Hepatocyte (in vitro differentiated cells): ENCODE measurements at regions not wholly inside any gene's neighbourhood (a gene's known extent, or its start where the extent isn't known, plus 50 kb on each side); places are given as distances from the start of the nearest gene placed in this dataset.
A peak's percentile ranks its signal among the peaks of the same experiment; 100 is the strongest.
"Not testable (repeated sequence)": the region's sequence is repeated elsewhere in the genome, so short reads cannot be mapped to it uniquely, and the experiment has no call there.

Experiments
- DNase-seq: peaks from one replicate; pipeline ENCODE4 v3.0.0-alpha.2; 2016; ENCODE audit warnings: low spot score
- H2AFZ ChIP-seq: fragments of 200-600 bp; sonication (generic); 2 replicates; pipeline ENCODE4 v1.6.0; 2016; ENCODE audit warnings: antibody characterized with exemption, mild to moderate bottlenecking
- H3K27ac ChIP-seq: fragments of 200-600 bp; sonication (generic); 2 replicates; pipeline ENCODE4 v1.5.1; 2016; ENCODE audit warnings: mild to moderate bottlenecking
- H3K27me3 ChIP-seq: fragments of 200-600 bp; sonication (generic); 2 replicates; pipeline ENCODE4 v1.6.1; 2016
- H3K36me3 ChIP-seq: fragments of 200-600 bp; sonication (generic); replicated peaks from 2 replicates; pipeline ENCODE4 v1.5.1; 2016; ENCODE audit warnings: low read depth; ENCODE audit not compliant: insufficient read depth
- H3K4me1 ChIP-seq: fragments of 200-600 bp; sonication (generic); 2 replicates; pipeline ENCODE4 v1.5.1; 2016; ENCODE audit warnings: mild to moderate bottlenecking, moderate library complexity; ENCODE audit not compliant: insufficient read depth
- H3K4me2 ChIP-seq: fragments of 200-600 bp; sonication (generic); 2 replicates; pipeline ENCODE4 v1.6.0; 2016
- H3K4me3 ChIP-seq: fragments of 200-600 bp; sonication (generic); 2 replicates; pipeline ENCODE4 v1.5.1; 2016; ENCODE audit warnings: mild to moderate bottlenecking
- H3K79me2 ChIP-seq: fragments of 200-600 bp; sonication (generic); 2 replicates; pipeline ENCODE4 v1.6.0; 2017; ENCODE audit warnings: mild to moderate bottlenecking
- H3K9me2 ChIP-seq: fragments of 200-600 bp; sonication (generic); replicated peaks from 2 replicates; pipeline ENCODE4 v1.6.0; 2017; ENCODE audit warnings: mild to moderate bottlenecking; ENCODE audit not compliant: insufficient read depth
- H3K9me3 ChIP-seq: fragments of 200-600 bp; sonication (generic); 2 replicates; pipeline ENCODE4 v1.5.1; 2016; ENCODE audit warnings: low read depth, mild to moderate bottlenecking
- H4K20me1 ChIP-seq: fragments of 200-600 bp; sonication (generic); 2 replicates; pipeline ENCODE4 v1.6.0; 2016; ENCODE audit warnings: mild to moderate bottlenecking; ENCODE audit not compliant: insufficient read depth, poor library complexity, severe bottlenecking
- EZH2 ChIP-seq: fragments of 200-600 bp; sonication (generic); IDR thresholded peaks from 2 replicates; pipeline ENCODE4 v1.6.1; 2016; ENCODE audit warnings: antibody characterized with exemption, mild to moderate bottlenecking, borderline replicate concordance
- EZH2phosphoT487 ChIP-seq: fragments of 200-600 bp; sonication (generic); IDR thresholded peaks from one replicate; pipeline ENCODE4 v1.6.1; 2018; ENCODE audit warnings: antibody characterized with exemption, mild to moderate bottlenecking, low read depth, moderate library complexity; ENCODE audit not compliant: unreplicated experiment, severe bottlenecking
- WGBS: methylation state at CpG from one replicate; pipeline ENCODE4 v1.1.6; 2016; ENCODE audit warnings: low lambda C conversion rate; ENCODE audit errors: missing lambda C conversion rate; 5-methylcytosine and 5-hydroxymethylcytosine counted together
- TF ChIP-seq, protein P1 (sequence below): fragments of 200-600 bp; sonication (generic); IDR thresholded peaks from 2 replicates; pipeline ENCODE4 v1.5.1; 2016; ENCODE audit warnings: antibody characterized with exemption, mild to moderate bottlenecking; ENCODE audit not compliant: poor library complexity

DNA sequence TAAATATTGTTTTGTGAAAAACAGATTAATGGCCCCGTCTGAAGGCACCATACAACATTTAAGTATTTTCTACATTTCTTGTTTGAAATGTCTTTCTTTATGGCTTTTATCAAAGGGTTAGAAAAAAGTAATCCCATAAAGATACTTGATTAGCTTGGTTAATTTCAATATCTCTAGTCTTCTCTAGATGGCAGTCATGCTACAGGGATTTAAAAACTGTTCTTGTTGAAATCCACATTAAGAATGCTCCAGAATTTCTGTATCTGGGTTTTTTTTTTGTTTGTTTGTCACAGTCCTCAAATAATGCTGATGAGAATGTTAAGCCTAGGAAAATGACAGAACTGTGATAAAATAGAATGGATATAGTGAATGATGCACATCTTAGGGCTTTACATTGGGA is 109.0 kb upstream of the AADAT start:
- Histone ChIP-seq H3K27ac (no peak overlapping the region), H3K27me3 (no peaks in the 10 kb centered on the region), H3K36me3 (no peaks in the 10 kb centered on the region), H3K9me2 (no peaks in the 10 kb centered on the region), H3K4me3 (no peak overlapping the region), H3K79me2 (no peaks in the 10 kb centered on the region), H4K20me1 (no peaks in the 10 kb centered on the region), H3K9me3 (no peaks in the 10 kb centered on the region), H3K4me2 (no peak overlapping the region), H2AFZ (no peak overlapping the region), H3K4me1 (no peaks in the 10 kb centered on the region)
- TF ChIP-seq, protein P1, sequence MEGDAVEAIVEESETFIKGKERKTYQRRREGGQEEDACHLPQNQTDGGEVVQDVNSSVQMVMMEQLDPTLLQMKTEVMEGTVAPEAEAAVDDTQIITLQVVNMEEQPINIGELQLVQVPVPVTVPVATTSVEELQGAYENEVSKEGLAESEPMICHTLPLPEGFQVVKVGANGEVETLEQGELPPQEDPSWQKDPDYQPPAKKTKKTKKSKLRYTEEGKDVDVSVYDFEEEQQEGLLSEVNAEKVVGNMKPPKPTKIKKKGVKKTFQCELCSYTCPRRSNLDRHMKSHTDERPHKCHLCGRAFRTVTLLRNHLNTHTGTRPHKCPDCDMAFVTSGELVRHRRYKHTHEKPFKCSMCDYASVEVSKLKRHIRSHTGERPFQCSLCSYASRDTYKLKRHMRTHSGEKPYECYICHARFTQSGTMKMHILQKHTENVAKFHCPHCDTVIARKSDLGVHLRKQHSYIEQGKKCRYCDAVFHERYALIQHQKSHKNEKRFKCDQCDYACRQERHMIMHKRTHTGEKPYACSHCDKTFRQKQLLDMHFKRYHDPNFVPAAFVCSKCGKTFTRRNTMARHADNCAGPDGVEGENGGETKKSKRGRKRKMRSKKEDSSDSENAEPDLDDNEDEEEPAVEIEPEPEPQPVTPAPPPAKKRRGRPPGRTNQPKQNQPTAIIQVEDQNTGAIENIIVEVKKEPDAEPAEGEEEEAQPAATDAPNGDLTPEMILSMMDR, result peak; percentile 46
- TF ChIP-seq EZH2 (no peak), EZH2phosphoT487 (no peak)
- DNase-seq, result no peak
- 66% methylated on average over 1 of the region's 1 CpG for WGBS

DNA sequence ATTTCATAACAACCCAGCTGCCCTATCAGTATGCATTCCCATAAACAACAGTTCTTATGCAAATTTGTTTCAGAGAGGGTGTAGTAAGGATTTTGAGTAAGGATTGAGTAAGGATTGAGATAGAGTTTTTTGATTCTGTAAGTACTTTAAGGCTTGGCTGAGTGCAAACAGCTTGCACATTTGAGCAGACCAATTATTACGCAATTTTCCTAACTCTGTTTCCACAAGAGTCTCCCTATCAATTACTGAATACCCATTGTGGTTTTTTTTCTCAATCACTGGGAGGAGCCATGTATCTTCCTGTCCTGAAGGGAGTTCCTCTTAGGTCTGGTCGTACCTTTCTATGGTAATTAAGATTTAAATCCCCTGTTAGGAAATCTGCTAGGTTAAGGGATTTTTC is 105.0 kb upstream of the AADAT start:
- not testable (repeated sequence) for H3K9me3 ChIP-seq, H3K4me2 ChIP-seq, DNase-seq, H3K4me1 ChIP-seq, H4K20me1 ChIP-seq, H3K36me3 ChIP-seq, H3K27me3 ChIP-seq, H3K79me2 ChIP-seq, H3K4me3 ChIP-seq, H3K27ac ChIP-seq, H2AFZ ChIP-seq, H3K9me2 ChIP-seq
- 57% methylated on average over 2 of the region's 2 CpGs for WGBS

DNA sequence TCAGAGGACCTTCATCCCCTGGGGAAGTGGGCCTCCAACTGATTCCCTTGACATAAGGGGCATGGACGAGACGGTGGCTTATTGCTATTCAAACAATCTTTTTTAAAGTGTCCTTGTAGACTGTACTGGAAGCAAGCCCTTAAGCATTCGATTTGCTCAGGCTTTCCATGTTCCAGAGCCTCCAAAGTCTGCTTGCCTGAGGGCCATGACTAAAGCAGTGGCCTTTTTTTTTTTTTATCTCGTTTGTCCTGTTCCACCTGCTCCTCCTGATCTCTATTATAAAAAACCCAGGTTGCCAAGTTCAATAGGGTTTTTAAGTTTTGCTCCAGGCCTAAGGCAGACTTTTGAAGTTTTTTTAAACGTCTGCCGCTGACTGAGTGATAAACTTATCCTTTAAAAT is 103.7 kb upstream of the AADAT start:
- H3K36me3 ChIP-seq, result no peaks in the 10 kb centered on the region
- H3K9me2 ChIP-seq, result no peaks in the 10 kb centered on the region
- no peaks in the 10 kb centered on the region for H4K20me1 ChIP-seq
- TF ChIP-seq, protein P1, result no peak
- TF ChIP-seq EZH2 (no peak), EZH2phosphoT487 (no peak)
- no peaks in the 10 kb centered on the region for H3K4me1 ChIP-seq
- no peaks in the 10 kb centered on the region for H3K79me2 ChIP-seq
- no peak overlapping the region for H3K4me2 ChIP-seq
- H3K27me3 ChIP-seq, result no peaks in the 10 kb centered on the region
- 61% methylated on average over 6 of the region's 6 CpGs for WGBS
- no peak overlapping the region for H3K27ac ChIP-seq
- peak; percentile 6 for DNase-seq
- no peaks in the 10 kb centered on the region for H3K9me3 ChIP-seq
- no peak overlapping the region for H3K4me3 ChIP-seq
- no peak overlapping the region for H2AFZ ChIP-seq

GRCh38 chr4:170190265-170190664 is 100.5 kb upstream of the AADAT start:
- Histone ChIP-seq H3K9me3 (no peaks in the 10 kb centered on the region), H3K27ac (no peak overlapping the region), H3K4me1 (no peaks in the 10 kb centered on the region), H2AFZ (no peak overlapping the region), H4K20me1 (no peaks in the 10 kb centered on the region), H3K36me3 (no peaks in the 10 kb centered on the region), H3K27me3 (no peaks in the 10 kb centered on the region), H3K9me2 (no peaks in the 10 kb centered on the region), H3K4me3 (no peak overlapping the region), H3K79me2 (no peaks in the 10 kb centered on the region), H3K4me2 (no peak overlapping the region)
- WGBS, result 94% methylated on average over 1 of the region's 1 CpG
- DNase-seq, result no peak
- TF ChIP-seq, protein P1, result no peak
- no peak for TF ChIP-seq EZH2
- no peak for TF ChIP-seq EZH2phosphoT487
